Occipital lobe (tissue), 1 donor: ENCODE measurements at regions not wholly inside any gene's neighbourhood (a gene's known extent, or its start where the extent isn't known, plus 50 kb on each side); places are given as distances from the start of the nearest gene placed in this dataset.
A peak's percentile ranks its signal among the peaks of the same experiment; 100 is the strongest.
"Not testable (repeated sequence)": the region's sequence is repeated elsewhere in the genome, so short reads cannot be mapped to it uniquely, and the experiment has no call there.

Experiments
- DNase-seq: peaks from one replicate; lab custom pipeline; 2025; lab: John Stamatoyannopoulos, UW

DNA sequence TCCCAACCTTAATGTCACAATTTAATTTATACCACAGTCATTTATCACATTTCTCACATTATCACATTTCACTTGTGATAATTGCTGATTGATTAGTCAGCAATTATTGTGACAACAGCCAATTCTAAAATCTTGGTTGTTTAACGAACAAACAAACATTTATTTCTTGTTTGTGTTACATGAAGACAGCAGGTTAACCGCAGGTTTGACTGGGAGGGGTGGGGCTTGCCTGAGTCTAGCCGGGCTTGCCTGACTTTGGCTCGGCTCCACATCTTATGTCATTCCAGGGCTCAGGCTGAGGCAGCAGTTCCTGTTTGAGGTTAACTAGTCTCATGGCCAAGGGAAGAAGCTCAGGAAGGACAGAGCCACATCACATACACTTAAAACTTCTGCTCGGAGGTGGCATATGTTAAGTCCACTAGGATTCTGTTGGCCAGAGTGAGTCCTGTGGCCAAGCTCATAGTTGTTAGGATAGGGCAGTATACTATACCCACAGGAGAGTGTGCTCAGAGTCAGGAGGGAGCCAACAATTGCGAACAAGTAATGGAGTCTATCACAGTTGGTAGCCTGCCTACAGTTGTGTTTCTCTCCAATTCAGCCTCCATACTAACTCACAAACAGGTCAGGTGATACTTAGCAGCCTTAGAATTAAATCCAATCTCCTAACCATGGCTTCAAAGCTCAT lies 90.0 kb upstream of the IFNGR1 start:
- DNase-seq = no peak

DNA sequence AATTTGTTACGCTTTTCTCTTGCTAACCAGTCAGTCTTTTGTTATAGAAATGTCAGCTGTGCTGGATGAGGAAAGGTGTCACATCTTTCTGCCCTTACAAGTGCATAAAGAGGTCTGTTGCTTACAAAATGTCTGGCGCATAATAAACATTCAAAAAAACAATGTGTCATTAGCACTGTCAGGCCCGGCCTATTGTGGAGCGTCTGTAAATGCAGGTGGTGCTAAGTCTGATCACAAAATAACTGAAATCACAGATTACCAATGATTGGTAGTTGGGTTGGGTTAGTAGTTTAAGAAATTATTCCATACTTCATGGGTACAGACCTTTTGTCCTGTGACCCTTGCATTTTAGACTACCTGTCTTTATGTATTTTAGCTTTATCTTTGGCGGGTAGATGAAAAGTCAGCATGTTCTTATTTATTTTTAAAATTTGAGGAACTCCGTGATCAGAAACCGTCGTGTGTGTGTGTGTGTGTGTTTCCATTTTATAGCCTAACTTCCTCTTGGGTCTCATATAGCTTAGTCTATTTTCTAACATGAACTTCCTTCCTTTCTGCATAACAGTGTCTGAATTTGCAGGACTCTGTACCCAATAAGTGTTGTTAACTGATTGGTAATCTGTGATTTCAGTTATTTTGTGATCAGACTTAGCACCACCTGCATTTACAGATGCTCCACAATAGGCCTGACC lies 88.1 kb upstream of the IFNGR1 start:
- DNase-seq = no peak

DNA sequence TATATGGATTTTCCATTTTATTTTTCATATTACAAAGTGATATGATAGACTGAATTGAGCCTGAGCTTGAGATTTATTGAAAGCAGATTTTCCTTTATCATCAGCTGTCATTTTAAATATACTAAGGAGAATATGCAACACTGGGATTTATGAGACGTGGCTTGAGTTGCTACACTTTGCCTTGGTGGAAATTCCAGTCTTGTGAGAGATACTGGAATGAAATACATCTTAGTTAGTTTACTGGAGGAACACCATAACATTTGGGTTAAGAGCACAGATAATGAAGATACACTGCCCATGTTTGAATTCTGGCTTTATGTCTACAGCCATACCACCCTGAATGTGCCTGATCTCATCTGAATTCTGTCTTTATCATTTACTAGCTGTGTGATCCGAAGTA lies 86.5 kb upstream of the IFNGR1 start:
- no peak for DNase-seq

DNA sequence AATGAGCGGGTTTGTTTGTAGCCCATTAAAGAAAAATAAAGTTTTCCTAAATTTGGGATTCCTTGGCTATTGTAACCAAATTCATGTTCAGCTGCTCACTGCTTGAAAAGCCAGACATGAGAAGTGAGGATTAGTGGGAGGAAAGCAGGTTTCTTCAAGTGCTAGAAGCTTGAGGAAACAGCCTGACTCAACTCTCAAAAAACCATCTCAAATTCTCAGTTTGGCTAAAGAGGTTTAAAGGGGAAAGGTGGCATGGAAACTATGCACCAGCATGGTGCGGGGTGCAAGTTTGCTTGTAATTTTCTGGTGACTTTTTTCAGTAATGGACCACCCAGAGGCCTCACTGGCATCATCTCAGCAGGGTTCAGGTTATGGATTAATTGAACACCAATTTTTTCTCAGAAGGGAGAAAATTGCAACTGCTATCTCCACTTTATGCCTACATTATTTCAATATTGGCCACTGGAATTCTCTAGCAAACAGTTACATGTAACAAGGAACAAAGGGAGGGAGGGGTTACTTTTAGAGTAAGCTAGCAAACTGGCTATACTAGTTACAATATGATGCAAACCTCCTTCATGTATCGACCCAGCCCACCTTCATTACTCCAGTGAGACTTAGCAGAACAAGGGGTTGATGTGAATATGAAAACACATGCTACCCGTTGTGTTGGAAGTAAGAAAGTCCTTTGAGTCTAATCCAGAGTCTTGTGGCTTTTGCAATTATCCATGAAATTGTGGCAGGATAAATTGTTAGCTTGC lies 85.0 kb upstream of the IFNGR1 start:
- DNase-seq = no peak

DNA sequence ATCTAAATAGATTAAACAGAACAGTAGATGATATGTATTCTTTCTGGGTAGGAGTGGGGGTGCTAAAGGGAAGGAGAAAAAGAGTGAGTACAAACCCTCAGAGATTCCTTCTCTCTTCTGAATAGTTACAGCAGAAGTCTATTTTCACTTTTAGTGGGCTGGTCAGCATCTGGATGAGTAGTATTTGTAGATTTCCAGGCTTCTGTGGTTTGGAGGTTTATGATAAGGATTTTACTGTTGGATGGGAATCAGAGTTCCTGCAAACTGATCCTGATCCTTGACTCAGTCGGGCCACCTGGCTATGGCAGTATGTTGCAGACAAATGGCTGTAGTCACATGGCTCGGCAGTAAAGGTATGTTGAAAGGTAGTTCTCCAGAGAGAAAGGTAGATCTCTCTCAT lies 84.3 kb upstream of the IFNGR1 start:
- DNase-seq = no peak

DNA sequence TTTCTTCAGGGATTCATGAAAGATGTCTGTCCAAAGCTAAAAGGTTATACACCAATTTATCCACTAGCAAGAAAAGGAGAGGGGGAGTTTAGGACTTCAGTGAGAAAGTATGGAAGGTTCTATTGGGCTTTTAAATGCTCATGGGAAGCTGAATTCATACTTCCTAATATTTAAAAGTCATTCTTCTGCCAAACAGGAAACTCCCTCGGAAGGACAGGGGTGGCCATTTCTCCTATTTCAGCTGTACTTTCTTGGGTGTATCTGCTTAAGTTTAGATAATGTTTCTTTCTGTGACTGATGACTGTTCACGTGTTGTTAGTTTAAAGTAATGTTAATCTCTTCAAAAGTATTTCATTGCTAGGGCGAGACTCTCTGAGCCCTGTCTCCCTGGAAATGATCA lies 80.5 kb upstream of the IFNGR1 start:
- no peak for DNase-seq

DNA sequence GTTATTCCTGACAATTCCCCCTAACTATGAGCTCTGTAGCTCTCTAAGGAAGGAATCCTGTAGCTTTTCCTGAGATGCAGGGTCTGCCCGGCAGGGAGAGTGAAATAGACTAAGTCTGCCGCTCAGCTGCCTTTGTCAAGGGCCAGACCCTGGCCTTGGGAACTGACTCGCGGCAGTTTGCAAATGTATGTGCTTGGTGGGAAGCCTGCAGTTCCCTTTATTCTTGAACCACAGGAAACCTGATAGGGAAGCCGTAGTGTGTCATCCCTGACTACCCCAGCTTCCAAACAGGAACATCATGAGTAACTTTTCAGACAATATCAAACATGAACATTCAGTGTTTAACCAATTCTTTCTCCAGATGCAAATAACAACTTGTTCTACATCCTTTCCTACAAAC lies 78.7 kb upstream of the IFNGR1 start:
- no peak for DNase-seq

DNA sequence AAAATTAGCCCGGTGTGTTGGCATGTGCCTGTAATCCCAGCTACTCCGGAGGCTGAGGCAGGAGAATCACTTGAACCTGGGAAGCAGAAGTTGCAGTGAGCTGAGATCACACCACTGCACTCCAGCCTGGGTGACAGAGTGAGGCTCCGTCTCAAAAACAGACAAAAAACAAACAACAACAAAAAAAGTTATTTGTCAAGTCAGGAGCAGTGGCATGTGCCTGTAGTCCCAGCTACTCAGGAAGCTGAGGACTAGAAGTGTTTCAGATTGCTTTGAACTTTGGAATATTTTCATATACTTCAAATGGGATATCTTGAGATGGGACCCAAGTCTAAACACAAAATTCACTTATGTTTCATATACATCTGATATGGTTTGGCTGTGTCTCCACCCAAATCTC lies 73.1 kb upstream of the IFNGR1 start:
- not testable (repeated sequence) for DNase-seq

- peak; percentile 42 for DNase-seq
These were observed 72.3 kb upstream of the IFNGR1 start for GRCh38 chr6:137291441-137291840.

- DNase-seq = no peak
These were observed 71.5 kb upstream of the IFNGR1 start for GRCh38 chr6:137290601-137291261.

- no peak for DNase-seq
These were observed 67.7 kb upstream of the IFNGR1 start for GRCh38 chr6:137286916-137287315.

- no peak for DNase-seq
These were observed 67.2 kb upstream of the IFNGR1 start for GRCh38 chr6:137286368-137286767.

- DNase-seq = no peak
These were observed 65.6 kb upstream of the IFNGR1 start for GRCh38 chr6:137284811-137285110.

DNA sequence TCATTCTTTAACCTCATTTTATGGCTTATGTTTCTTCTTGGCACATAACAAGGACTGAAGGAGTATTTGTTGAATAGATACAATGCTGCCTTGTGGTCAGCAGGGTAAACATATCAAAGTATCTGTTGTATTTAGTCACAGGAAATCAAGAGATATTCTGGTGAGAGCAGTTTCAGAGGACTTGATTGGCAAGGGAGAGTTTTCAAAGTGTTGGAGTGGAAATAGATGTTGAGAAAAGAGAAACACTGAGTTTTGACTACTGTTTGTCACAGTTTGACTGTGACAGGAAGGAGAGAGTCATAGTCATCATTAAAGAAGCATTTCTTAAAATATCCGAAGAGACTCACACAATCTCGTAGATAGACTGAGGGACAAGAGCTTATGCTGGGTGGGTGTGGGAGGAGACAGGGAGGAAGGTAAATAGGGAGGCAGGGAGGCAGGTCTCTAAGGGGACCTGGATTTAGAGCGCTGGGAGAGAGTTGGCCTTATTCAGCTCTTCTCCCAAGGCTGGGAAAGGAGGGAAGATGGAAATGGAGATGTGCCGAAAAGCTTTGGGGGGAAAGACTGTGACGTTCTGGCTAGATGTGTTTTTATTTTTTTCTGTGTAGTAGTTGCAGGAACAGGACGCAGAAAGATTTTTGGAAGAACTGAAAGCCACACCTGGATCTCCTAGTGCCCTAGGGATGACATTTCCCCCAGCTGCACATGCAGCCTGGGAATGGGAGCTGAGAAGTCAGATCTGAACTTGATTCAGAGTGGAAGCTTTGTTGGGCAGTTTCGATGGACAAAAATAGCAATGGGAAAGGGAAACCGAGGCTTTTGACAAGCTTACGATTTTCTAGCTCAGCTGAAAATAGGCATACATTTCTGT lies 65.0 kb upstream of the IFNGR1 start:
- DNase-seq = no peak

- DNase-seq = no peak
These were observed 63.9 kb upstream of the IFNGR1 start for GRCh38 chr6:137283080-137283479.

- DNase-seq = no peak
These were observed 63.1 kb upstream of the IFNGR1 start for GRCh38 chr6:137282254-137282653.

DNA sequence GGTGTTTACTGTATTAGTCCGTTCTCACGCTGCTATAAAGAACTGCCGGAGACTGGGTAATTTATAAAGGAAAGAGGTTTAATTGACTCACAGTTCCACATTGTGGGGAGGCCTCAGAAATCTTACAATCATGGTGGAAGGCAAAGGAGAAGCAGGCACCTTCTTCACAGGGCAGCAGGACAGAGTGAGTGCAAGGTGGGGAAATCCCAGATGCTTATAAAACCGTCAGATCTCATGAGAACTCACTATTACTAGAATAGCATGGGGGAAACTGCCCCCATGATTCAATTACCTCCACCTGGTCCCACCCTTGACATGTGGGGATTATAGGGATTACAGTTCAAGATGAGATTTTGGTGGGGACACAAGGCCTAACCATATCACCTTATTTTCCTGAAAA lies 60.1 kb upstream of the IFNGR1 start:
- not testable (repeated sequence) for DNase-seq

DNA sequence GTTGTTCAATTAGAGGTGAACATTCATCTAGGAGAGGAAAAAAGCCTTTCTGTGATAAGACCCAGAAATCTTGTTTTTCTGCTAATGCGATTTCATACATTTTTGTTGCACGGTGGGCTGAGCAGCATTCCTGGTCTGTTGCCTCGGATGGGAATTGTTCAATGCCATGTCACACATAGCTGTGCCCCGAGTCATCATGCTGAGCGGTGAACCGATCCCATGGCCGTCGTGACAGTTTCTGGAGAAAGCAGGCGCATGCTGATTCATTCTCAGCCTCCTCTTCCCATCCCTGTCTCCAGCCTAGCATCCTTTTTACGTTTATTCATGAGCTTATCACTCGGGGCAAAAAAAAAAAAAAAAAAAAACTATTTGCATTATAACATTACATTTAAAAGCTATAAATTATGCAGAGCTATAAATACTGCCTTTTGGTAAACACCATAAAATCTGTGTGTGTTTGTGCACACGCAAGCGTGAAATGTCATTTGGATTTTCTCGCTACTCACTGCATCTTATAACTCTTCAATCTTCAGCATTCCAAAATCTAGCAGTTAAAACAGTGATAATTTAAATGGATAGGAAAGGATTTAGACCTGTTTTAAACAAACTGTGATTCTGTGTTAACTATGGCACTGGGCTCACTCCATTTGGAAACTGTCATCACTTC lies 58.9 kb upstream of the IFNGR1 start:
- DNase-seq = no peak

DNA sequence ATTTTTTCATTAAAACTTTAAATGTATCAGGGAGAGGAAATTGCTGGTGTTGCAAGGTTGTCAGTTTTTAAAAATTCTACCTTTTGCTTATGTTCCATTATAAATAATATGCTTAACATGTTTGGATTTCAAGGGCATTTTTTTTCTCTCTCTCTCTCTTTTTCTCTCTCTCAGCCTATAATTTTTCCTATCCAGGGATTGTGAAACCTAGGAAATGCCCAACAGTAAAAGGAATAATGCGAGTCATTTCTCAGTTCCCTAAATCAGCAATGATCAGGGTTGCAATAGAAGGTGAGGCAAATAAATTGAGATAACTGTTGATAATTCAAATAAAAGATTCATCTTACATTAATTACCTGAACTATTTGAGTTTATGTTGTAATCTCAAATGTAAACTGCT lies 53.2 kb upstream of the IFNGR1 start:
- no peak for DNase-seq

GRCh38 chr6:137271245-137272183 lies 52.3 kb upstream of the IFNGR1 start:
- DNase-seq = no peak
